ENCODE measurements at regions not wholly inside any gene's neighbourhood (a gene's known extent, or its start where the extent isn't known, plus 50 kb on each side); places are given as distances from the start of the nearest gene placed in this dataset.

DNA sequence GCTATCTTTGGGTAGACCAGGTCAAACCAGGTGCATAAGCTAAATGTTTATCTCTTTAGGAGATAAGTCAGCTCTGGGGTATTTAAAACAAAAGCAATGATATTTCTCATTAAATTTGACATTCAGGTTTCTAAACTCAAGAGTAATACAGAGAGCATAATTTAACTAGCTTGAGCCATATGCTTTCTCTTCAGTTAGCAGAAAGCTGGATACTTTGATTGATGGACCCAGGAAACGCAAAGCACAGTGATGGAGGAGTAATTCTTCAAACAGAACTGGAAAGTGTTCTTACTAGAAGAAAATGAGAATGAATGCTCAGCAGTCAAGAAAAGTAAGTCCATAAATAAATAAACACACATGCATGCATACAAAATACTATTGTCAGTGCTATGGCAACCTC is 885.7 kb upstream of the RAG2 start:
- no peaks in the 10 kb centered on the region for H3K4me1 ChIP-seq
- no peak overlapping the region for H3K27ac ChIP-seq
- TF ChIP-seq, protein P1, sequence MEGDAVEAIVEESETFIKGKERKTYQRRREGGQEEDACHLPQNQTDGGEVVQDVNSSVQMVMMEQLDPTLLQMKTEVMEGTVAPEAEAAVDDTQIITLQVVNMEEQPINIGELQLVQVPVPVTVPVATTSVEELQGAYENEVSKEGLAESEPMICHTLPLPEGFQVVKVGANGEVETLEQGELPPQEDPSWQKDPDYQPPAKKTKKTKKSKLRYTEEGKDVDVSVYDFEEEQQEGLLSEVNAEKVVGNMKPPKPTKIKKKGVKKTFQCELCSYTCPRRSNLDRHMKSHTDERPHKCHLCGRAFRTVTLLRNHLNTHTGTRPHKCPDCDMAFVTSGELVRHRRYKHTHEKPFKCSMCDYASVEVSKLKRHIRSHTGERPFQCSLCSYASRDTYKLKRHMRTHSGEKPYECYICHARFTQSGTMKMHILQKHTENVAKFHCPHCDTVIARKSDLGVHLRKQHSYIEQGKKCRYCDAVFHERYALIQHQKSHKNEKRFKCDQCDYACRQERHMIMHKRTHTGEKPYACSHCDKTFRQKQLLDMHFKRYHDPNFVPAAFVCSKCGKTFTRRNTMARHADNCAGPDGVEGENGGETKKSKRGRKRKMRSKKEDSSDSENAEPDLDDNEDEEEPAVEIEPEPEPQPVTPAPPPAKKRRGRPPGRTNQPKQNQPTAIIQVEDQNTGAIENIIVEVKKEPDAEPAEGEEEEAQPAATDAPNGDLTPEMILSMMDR (IDR thresholded peaks at IDR 0.05) = no peak
- no peak for TF ChIP-seq POLR2A (IDR thresholded peaks at IDR 0.05)
- no peak overlapping the region for H3K4me3 ChIP-seq
- H3K36me3 ChIP-seq = no peaks in the 10 kb centered on the region
- DNase-seq = no peak
- H3K27me3 ChIP-seq = no peaks in the 10 kb centered on the region
- intact Hi-C loops (cut with DNase I; ENCODE audit: low total_unique reads) = no loop called here
- no peaks in the 10 kb centered on the region for H3K9me3 ChIP-seq

DNA sequence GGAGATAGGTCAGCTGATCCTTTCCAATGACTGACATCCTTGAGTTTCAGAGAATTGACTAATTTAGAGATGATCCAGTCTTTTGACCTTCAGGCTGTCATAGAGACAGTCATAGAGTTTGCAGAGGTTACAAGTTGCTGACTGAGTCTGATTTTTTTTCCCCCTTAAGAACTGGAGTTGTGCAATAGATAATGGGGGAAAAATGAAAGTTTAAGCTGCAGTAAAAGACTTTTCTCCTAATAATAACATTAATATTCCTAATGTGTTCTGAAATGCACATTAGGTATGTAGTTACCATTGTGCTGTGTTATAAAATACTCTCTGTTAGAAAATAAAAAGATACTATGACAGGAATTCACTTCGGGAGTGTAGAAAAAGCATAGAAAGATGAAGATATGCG is 876.9 kb upstream of the RAG2 start:
- intact Hi-C loops (cut with DNase I; ENCODE audit: low total_unique reads) = no loop called here
- DNase-seq = no peak
- Histone ChIP-seq H3K27ac (no peak overlapping the region), H3K27me3 (no peaks in the 10 kb centered on the region), H3K36me3 (peaks cover 0 to 3% of the 10 kb centered on the region in 2 donors), H3K4me1 (no peaks in the 10 kb centered on the region), H3K4me3 (no peak overlapping the region), H3K9me3 (no peaks in the 10 kb centered on the region)
- TF ChIP-seq POLR2A (IDR thresholded peaks at IDR 0.05) = no peak

DNA sequence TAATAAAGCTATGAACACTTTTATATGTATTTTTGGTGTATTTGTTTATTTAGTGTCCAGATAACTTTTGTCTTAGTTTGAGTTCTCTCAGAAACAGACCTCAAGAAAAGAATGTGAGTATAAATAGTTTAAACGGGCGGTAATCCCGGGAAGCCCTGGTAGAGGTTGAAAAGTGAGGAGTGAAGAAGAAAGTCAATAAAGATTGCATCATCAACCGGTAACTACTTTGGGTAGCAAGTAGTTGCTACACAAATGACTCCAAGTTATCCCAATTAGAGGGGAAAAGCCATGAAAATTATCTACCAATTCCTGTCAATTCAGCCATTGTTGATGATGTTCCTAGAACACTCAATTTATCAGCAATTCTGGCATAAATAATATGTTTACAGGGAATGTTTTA is 870.3 kb upstream of the RAG2 start:
- no peak for DNase-seq
- Histone ChIP-seq H3K27me3 (no peaks in the 10 kb centered on the region), H3K4me1 (no peaks in the 10 kb centered on the region), H3K4me3 (no peak overlapping the region), H3K36me3 (no peaks in the 10 kb centered on the region), H3K9me3 (no peaks in the 10 kb centered on the region), H3K27ac (no peak overlapping the region)
- intact Hi-C loops (cut with DNase I; ENCODE audit: low total_unique reads) = no loop called here
- TF ChIP-seq POLR2A (IDR thresholded peaks at IDR 0.05) = no peak
- TF ChIP-seq, protein P1 (IDR thresholded peaks at IDR 0.05) = no peak

DNA sequence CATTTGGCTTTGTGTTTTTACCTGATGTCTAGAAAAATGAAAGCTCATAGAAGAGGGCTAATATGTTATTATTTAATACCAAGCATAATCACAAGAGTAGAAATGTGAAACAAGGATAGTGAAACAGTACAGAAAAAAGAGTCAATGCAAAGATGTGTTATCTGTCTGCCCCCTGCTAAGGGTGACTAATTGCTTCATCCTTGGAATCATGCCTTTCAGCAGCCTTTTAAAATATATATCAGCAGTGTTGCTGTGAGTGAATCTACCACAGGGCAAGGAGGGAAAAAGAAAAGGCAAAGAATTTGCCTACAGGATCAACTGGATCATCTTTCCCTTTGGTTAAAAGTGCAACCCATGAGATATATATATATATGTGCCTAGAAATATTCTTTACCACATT is 867.2 kb upstream of the RAG2 start:
- intact Hi-C loops (cut with DNase I; ENCODE audit: low total_unique reads) = no loop called here
- DNase-seq = no peak
- no peaks in the 10 kb centered on the region for H3K9me3 ChIP-seq
- H3K4me3 ChIP-seq = no peak overlapping the region
- TF ChIP-seq, protein P1 (IDR thresholded peaks at IDR 0.05) = no peak
- no peak for TF ChIP-seq POLR2A (IDR thresholded peaks at IDR 0.05)
- H3K36me3 ChIP-seq = no peaks in the 10 kb centered on the region
- no peak overlapping the region for H3K27ac ChIP-seq
- H3K4me1 ChIP-seq = no peaks in the 10 kb centered on the region
- no peaks in the 10 kb centered on the region for H3K27me3 ChIP-seq

DNA sequence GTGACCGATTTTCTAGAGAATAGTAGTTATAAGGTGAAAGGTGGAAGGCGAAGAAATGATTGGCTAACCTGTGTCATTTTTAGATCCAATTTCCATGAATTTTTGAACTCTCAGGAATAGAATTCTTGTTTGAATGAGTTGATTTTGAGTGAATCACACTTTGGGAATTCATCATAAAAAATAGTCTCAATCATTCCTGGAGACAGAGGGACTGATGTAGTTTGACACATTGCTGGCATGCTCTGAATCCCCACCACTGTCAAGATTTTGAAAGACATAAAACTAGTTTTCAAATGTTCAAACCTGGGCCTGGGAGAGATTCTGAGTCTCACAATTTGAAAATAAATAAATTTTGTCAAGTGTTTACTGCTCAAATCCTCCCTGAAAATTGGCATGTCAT is 861.4 kb upstream of the RAG2 start:
- TF ChIP-seq, protein P1 (IDR thresholded peaks at IDR 0.05) = no peak
- no peak for TF ChIP-seq POLR2A (IDR thresholded peaks at IDR 0.05)
- H3K4me1 ChIP-seq = no peaks in the 10 kb centered on the region
- H3K27me3 ChIP-seq = no peaks in the 10 kb centered on the region
- no peak overlapping the region for H3K27ac ChIP-seq
- intact Hi-C loops (cut with DNase I; ENCODE audit: low total_unique reads) = no loop called here
- no peak overlapping the region for H3K4me3 ChIP-seq
- H3K36me3 ChIP-seq = no peaks in the 10 kb centered on the region
- no peaks in the 10 kb centered on the region for H3K9me3 ChIP-seq
- no peak for DNase-seq

DNA sequence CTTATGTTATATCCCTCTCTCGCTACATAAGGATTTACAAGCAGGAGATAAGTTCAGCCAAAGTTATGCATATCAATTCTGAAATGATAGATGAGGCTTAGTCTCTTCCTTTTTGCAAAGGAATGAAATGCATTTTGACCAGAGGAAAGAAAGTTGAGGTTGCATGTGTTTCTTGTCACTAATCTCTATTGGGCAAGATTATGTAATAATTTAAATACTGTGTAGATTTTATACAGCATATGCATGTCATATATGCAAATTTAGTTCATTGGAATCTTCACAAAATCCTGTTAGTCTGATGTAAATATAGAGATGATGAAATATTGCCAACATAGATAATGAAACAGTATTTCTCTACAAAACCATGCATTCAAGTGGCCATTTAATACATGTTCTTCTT is 858.7 kb upstream of the RAG2 start:
- no peak for DNase-seq
- Histone ChIP-seq H3K27ac (no peak overlapping the region), H3K9me3 (no peaks in the 10 kb centered on the region), H3K4me1 (no peaks in the 10 kb centered on the region), H3K27me3 (no peaks in the 10 kb centered on the region), H3K36me3 (no peaks in the 10 kb centered on the region), H3K4me3 (no peak overlapping the region)
- intact Hi-C loops (cut with DNase I; ENCODE audit: low total_unique reads) = no loop called here
- TF ChIP-seq, protein P1 (IDR thresholded peaks at IDR 0.05) = no peak
- no peak for TF ChIP-seq POLR2A (IDR thresholded peaks at IDR 0.05)

All from uterus (tissue), 3 donors.